Cardiac muscle cell (in vitro differentiated cells and primary cell): ENCODE measurements at regions not wholly inside any gene's neighbourhood (a gene's known extent, or its start where the extent isn't known, plus 50 kb on each side); places are given as distances from the start of the nearest gene placed in this dataset.
A peak's percentile ranks its signal among the peaks of the same experiment; 100 is the strongest.

Source experiments
- DNase-seq, 2 donors: peaks; one replicate each; pipeline versions ENCODE4 v3.0.0 to v3.0.0-alpha.2; 2010 to 2017; ENCODE audit warnings: low read depth in 1 of 2, low spot score in 1 of 2
- H3K27ac ChIP-seq: fragments of 200-600 bp; sonication (generic); 2 replicates; pipeline ENCODE4 v1.5.1; 2016
- H3K27me3 ChIP-seq: fragments of 200-600 bp; sonication (generic); 2 replicates; pipeline ENCODE4 v1.6.0; 2016; ENCODE audit warnings: control low read depth
- H3K36me3 ChIP-seq: fragments of 200-600 bp; sonication (generic); 2 replicates; pipeline ENCODE4 v1.5.1; 2016; ENCODE audit warnings: control low read depth
- H3K4me1 ChIP-seq: fragments of 200-600 bp; sonication (generic); 2 replicates; pipeline ENCODE4 v1.8.1; 2017; ENCODE audit warnings: low read depth, mild to moderate bottlenecking, mixed run types
- H3K4me3 ChIP-seq: fragments of 200-600 bp; sonication (generic); 2 replicates; pipeline ENCODE4 v1.5.1; 2016; ENCODE audit warnings: mild to moderate bottlenecking
- H3K9me3 ChIP-seq: fragments of 200-600 bp; sonication (generic); 2 replicates; pipeline ENCODE4 v1.5.1; 2017; ENCODE audit warnings: low read depth, mild to moderate bottlenecking, control low read depth
- CTCF ChIP-seq: IDR thresholded peaks from 2 replicates; pipeline ENCODE4 v1.5.1; 2012; ENCODE audit warnings: low read depth, mild to moderate bottlenecking, low read length

- Histone ChIP-seq H3K4me1 (no peaks in the 10 kb centered on the region), H3K9me3 (no peaks in the 10 kb centered on the region), H3K36me3 (no peaks in the 10 kb centered on the region), H3K4me3 (no peak overlapping the region), H3K27ac (no peak overlapping the region), H3K27me3 (no peaks in the 10 kb centered on the region)
- no peak for TF ChIP-seq CTCF
- no peak for DNase-seq
Observed at GRCh38 chr13:107976628-107977027, 238.7 kb downstream of the LIG4 start.

- no peak for TF ChIP-seq CTCF
- DNase-seq = no peak
- no peaks in the 10 kb centered on the region for H3K4me1 ChIP-seq
- H3K4me3 ChIP-seq = no peak overlapping the region
- no peaks in the 10 kb centered on the region for H3K36me3 ChIP-seq
- H3K9me3 ChIP-seq = no peaks in the 10 kb centered on the region
- H3K27me3 ChIP-seq = no peaks in the 10 kb centered on the region
- no peak overlapping the region for H3K27ac ChIP-seq
Observed at GRCh38 chr13:107974409-107974808, 240.9 kb downstream of the LIG4 start.

- no peaks in the 10 kb centered on the region for H3K27me3 ChIP-seq
- DNase-seq = no peak
- H3K4me1 ChIP-seq = no peaks in the 10 kb centered on the region
- H3K4me3 ChIP-seq = no peak overlapping the region
- no peaks in the 10 kb centered on the region for H3K9me3 ChIP-seq
- H3K36me3 ChIP-seq = no peaks in the 10 kb centered on the region
- H3K27ac ChIP-seq = no peak overlapping the region
- TF ChIP-seq CTCF = no peak
Observed at GRCh38 chr13:107969546-107969945, 245.8 kb downstream of the LIG4 start.

GRCh38 chr13:107968470-107968869, 246.9 kb downstream of the LIG4 start:
- no peak for TF ChIP-seq CTCF
- H3K27me3 ChIP-seq = no peaks in the 10 kb centered on the region
- H3K4me1 ChIP-seq = no peaks in the 10 kb centered on the region
- no peaks in the 10 kb centered on the region for H3K36me3 ChIP-seq
- no peak for DNase-seq
- H3K27ac ChIP-seq = no peak overlapping the region
- H3K9me3 ChIP-seq = no peaks in the 10 kb centered on the region
- no peak overlapping the region for H3K4me3 ChIP-seq

GRCh38 chr13:107964395-107964794, 250.9 kb downstream of the LIG4 start:
- Histone ChIP-seq H3K36me3 (no peaks in the 10 kb centered on the region), H3K4me3 (no peak overlapping the region), H3K4me1 (no peaks in the 10 kb centered on the region), H3K27me3 (no peaks in the 10 kb centered on the region), H3K27ac (no peak overlapping the region), H3K9me3 (no peaks in the 10 kb centered on the region)
- DNase-seq = peak; percentile 1
- TF ChIP-seq CTCF = no peak

GRCh38 chr13:107961849-107962608, 253.3 kb downstream of the LIG4 start:
- no peak overlapping the region for H3K27ac ChIP-seq
- H3K4me3 ChIP-seq = no peak overlapping the region
- TF ChIP-seq CTCF = no peak
- no peaks in the 10 kb centered on the region for H3K36me3 ChIP-seq
- no peaks in the 10 kb centered on the region for H3K27me3 ChIP-seq
- H3K9me3 ChIP-seq = no peaks in the 10 kb centered on the region
- H3K4me1 ChIP-seq = no peaks in the 10 kb centered on the region
- DNase-seq = no peak
